HepG2 (cell line): ENCODE measurements at regions not wholly inside any gene's neighbourhood (a gene's known extent, or its start where the extent isn't known, plus 50 kb on each side); places are given as distances from the start of the nearest gene placed in this dataset.

Experiments
- ATF7-NPFF ChIP-seq: sonication (generic); formaldehyde crosslinking; IDR thresholded peaks from 2 replicates; pipeline ENCODE4 v1.8.1; 2023; ENCODE audit warnings: mild to moderate bottlenecking, low read depth, missing genetic modification reagents, moderate library complexity
- BORCS8-MEF2B ChIP-seq: sonication (generic); formaldehyde crosslinking; IDR thresholded peaks from 2 replicates; pipeline ENCODE4 v1.8.0; 2022; ENCODE audit warnings: mild to moderate bottlenecking, missing genetic modification reagents
- EEA1 ChIP-seq: sonication (generic); formaldehyde crosslinking; IDR thresholded peaks from 2 replicates; pipeline ENCODE4 v1.5.1; 2020; ENCODE audit warnings: mild to moderate bottlenecking, missing genetic modification reagents, borderline replicate concordance
- HMG20A ChIP-seq: IDR thresholded peaks from 2 replicates; pipeline ENCODE4 v1.6.1; 2016; ENCODE audit warnings: borderline replicate concordance
- HNRNPH1 ChIP-seq: fragments of 200-400 bp; formaldehyde crosslinking; optimal IDR thresholded peaks from 2 replicates; pipeline ENCODE3; 2017; ENCODE audit warnings: mild to moderate bottlenecking, low read depth, low read length
- IKZF1 ChIP-seq: fragments of 450-650 bp; IDR thresholded peaks from 2 replicates; pipeline ENCODE4 v1.7.1; 2016
- KLF16 ChIP-seq, 2 experiments: sonication (generic) in 1 of 2; formaldehyde crosslinking in 1 of 2; IDR thresholded peaks; 2 replicates each; pipeline versions ENCODE4 v1.6.1 to v1.8.0; 2016 to 2023; ENCODE audit warnings: missing genetic modification reagents in 2 of 2, missing compliant biosample characterization in 1 of 2
- MTERF4 ChIP-seq: sonication (generic); formaldehyde crosslinking; IDR thresholded peaks from 2 replicates; pipeline ENCODE4 v1.8.0; 2023; ENCODE audit warnings: mild to moderate bottlenecking, missing genetic modification reagents
- PAX8 ChIP-seq: sonication (generic); formaldehyde crosslinking; IDR thresholded peaks from 2 replicates; pipeline ENCODE4 v1.8.0; 2022; ENCODE audit warnings: mild to moderate bottlenecking, missing genetic modification reagents, borderline replicate concordance
- PHB2 ChIP-seq: fragments of 450-650 bp; IDR thresholded peaks from 2 replicates; pipeline ENCODE4 v1.6.1; 2018; ENCODE audit not compliant: partially characterized antibody
- PHF21A ChIP-seq: sonication (generic); formaldehyde crosslinking; IDR thresholded peaks from 2 replicates; pipeline ENCODE4 v1.5.0; 2020; ENCODE audit warnings: mild to moderate bottlenecking, missing genetic modification reagents
- POLR2G ChIP-seq: fragments of 200-400 bp; formaldehyde crosslinking; IDR thresholded peaks from 2 replicates; pipeline ENCODE4 v1.6.1; 2018; ENCODE audit warnings: mild to moderate bottlenecking, low read depth, low read length, moderate library complexity
- RFXAP ChIP-seq: sonication (generic); formaldehyde crosslinking; IDR thresholded peaks from 2 replicates; pipeline ENCODE4 v1.4.0; 2020; ENCODE audit warnings: missing genetic modification reagents, borderline replicate concordance
- SMC3 ChIP-seq: IDR thresholded peaks from 2 replicates; pipeline ENCODE4 v1.6.1; 2011; ENCODE audit warnings: low read length, improper control_type of control experiment
- TBP ChIP-seq: sonication (generic); formaldehyde crosslinking; IDR thresholded peaks from 2 replicates; pipeline ENCODE4 v1.5.0; 2020; ENCODE audit warnings: missing genetic modification reagents
- TP53 ChIP-seq: sonication (generic); formaldehyde crosslinking; conservative IDR thresholded peaks from 2 replicates; pipeline ENCODE4 v1.4.0; 2020; ENCODE audit warnings: missing genetic modification reagents
- ZC3H13 ChIP-seq: sonication (generic); formaldehyde crosslinking; IDR thresholded peaks from 2 replicates; pipeline ENCODE4 v1.8.1; 2023; ENCODE audit warnings: mild to moderate bottlenecking, missing genetic modification reagents, moderate library complexity
- ZFY ChIP-seq: sonication (generic); formaldehyde crosslinking; IDR thresholded peaks from 2 replicates; pipeline ENCODE4 v1.4.0; 2020; ENCODE audit warnings: missing genetic modification reagents
- ZNF142 ChIP-seq: sonication (generic); formaldehyde crosslinking; IDR thresholded peaks from 2 replicates; pipeline ENCODE4 v1.4.0; 2020; ENCODE audit warnings: missing genetic modification reagents
- ZNF234 ChIP-seq: sonication (generic); formaldehyde crosslinking; conservative IDR thresholded peaks from 2 replicates; pipeline ENCODE4 v1.5.1; 2020; ENCODE audit warnings: mild to moderate bottlenecking, missing genetic modification reagents
- ZNF44 ChIP-seq: sonication (generic); formaldehyde crosslinking; IDR thresholded peaks from 2 replicates; pipeline ENCODE4 v1.5.1; 2020; ENCODE audit warnings: mild to moderate bottlenecking, missing genetic modification reagents
- ZNF460 ChIP-seq: sonication (generic); formaldehyde crosslinking; IDR thresholded peaks from 2 replicates; pipeline ENCODE4 v1.5.1; 2020; ENCODE audit warnings: missing genetic modification reagents, mild to moderate bottlenecking, borderline replicate concordance
- ZNF547 ChIP-seq: sonication (generic); formaldehyde crosslinking; IDR thresholded peaks from 2 replicates; pipeline ENCODE4 v1.5.1; 2020; ENCODE audit warnings: mild to moderate bottlenecking, missing genetic modification reagents
- ZNF564 ChIP-seq: sonication (generic); formaldehyde crosslinking; IDR thresholded peaks from 2 replicates; pipeline ENCODE4 v1.8.1; 2023; ENCODE audit warnings: mild to moderate bottlenecking, missing genetic modification reagents
- ZNF616 ChIP-seq: sonication (generic); formaldehyde crosslinking; IDR thresholded peaks from 2 replicates; pipeline ENCODE4 v1.5.0; 2020; ENCODE audit warnings: low read depth, mild to moderate bottlenecking, missing genetic modification reagents
- ZNF7 ChIP-seq: IDR thresholded peaks from 2 replicates; pipeline ENCODE4 v1.6.1; 2016; ENCODE audit warnings: missing biosample characterization, missing genetic modification reagents
- ZSCAN22 ChIP-seq: sonication (generic); formaldehyde crosslinking; IDR thresholded peaks from 2 replicates; pipeline ENCODE4 v1.4.0; 2020; ENCODE audit warnings: mild to moderate bottlenecking, missing genetic modification reagents

GRCh38 chr12:115433014-115433634 is 749.1 kb upstream of the TBX3 start (continued):
- TF ChIP-seq ZNF460 (CRISPR knock-in tag) (no peak), ZNF234 (no peak), ZNF44 (no peak), RFXAP (CRISPR knock-in tag) (peak; percentile 56; the same call in 1 of the 2 replicates), ZNF616 (CRISPR knock-in tag) (no peak), HNRNPH1 (no peak), ZFY (CRISPR knock-in tag) (peak; percentile 15; the same call in 1 of the 2 replicates), TBP (no peak), IKZF1 (no peak), POLR2G (no peak), ZNF564 (CRISPR knock-in tag) (0 out of 2 replicates have a peak, but pooled peaks have one; percentile 13), ZSCAN22 (no peak), ATF7-NPFF (no peak), ZNF142 (CRISPR knock-in tag) (no peak; the same call in 1 of the 2 replicates), ZNF547 (CRISPR knock-in tag) (no peak), SMC3 (peak; percentile 27; the same call in 1 of the 2 replicates), MTERF4 (CRISPR knock-in tag) (no peak), EEA1 (no peak), ZC3H13 (CRISPR knock-in tag) (no peak), TP53 (CRISPR knock-in tag) (no peak), PHF21A (CRISPR knock-in tag) (peak; percentile 85), PAX8 (CRISPR knock-in tag) (no peak), KLF16 (CRISPR knock-in tag; IDR thresholded peaks at IDR 0.05) (peak in 1 of 2 experiments; percentile 79; a peak in 1 of 4 replicates), BORCS8-MEF2B (CRISPR knock-in tag) (no peak), ZNF7 (CRISPR knock-in tag) (no peak), PHB2 (no peak), HMG20A (CRISPR knock-in tag) (peak; percentile 86; the same call in 1 of the 2 replicates)
